ENCODE measurements at regions not wholly inside any gene's neighbourhood (a gene's known extent, or its start where the extent isn't known, plus 50 kb on each side); places are given as distances from the start of the nearest gene placed in this dataset.

- no peak overlapping the region for H3K4me3 ChIP-seq
- no peak overlapping the region for H3K27ac ChIP-seq
- DNase-seq, result no peak
- H3K36me3 ChIP-seq, result no peaks in the 10 kb centered on the region
- H3K4me1 ChIP-seq (ENCODE audit: insufficient read depth), result no peaks in the 10 kb centered on the region
- intact Hi-C loops (cut with DNase I), result loop anchor here in 1 of 4 donors (10.0 kb wide), 1 partner anchor 551 kb away; no protein-coding TSS in a partner anchor
- TF ChIP-seq CTCF (IDR thresholded peaks at IDR 0.05) (no peak), EP300 (IDR thresholded peaks at IDR 0.05) (no peak), POLR2A (IDR thresholded peaks at IDR 0.05) (no peak)
- WGBS, 3 donors, result 83 to 90% (median 84%) methylated on average over 4 of the region's 4 CpGs
- H3K27me3 ChIP-seq, result no peaks in the 10 kb centered on the region
- H3K9me3 ChIP-seq, result no peaks in the 10 kb centered on the region
Measured at GRCh38 chr12:59086126-59086525, 165.8 kb upstream of the LRIG3 start.

GRCh38 chr12:59085690-59086089, 165.4 kb upstream of the LRIG3 start:
- no peak overlapping the region for H3K4me3 ChIP-seq
- no peak overlapping the region for H3K27ac ChIP-seq
- WGBS, 3 donors, result 49 to 51% (median 51%) methylated on average over 3 of the region's 3 CpGs
- no peaks in the 10 kb centered on the region for H3K4me1 ChIP-seq (ENCODE audit: insufficient read depth)
- H3K36me3 ChIP-seq, result no peaks in the 10 kb centered on the region
- intact Hi-C loops (cut with DNase I), result loop anchor here in 1 of 4 donors (10.0 kb wide), 1 partner anchor 551 kb away; no protein-coding TSS in a partner anchor
- DNase-seq, result no peak
- H3K27me3 ChIP-seq, result no peaks in the 10 kb centered on the region
- no peaks in the 10 kb centered on the region for H3K9me3 ChIP-seq
- TF ChIP-seq POLR2A (IDR thresholded peaks at IDR 0.05) (no peak), EP300 (IDR thresholded peaks at IDR 0.05) (no peak), CTCF (IDR thresholded peaks at IDR 0.05) (no peak)

GRCh38 chr12:59084511-59085375, 164.4 kb upstream of the LRIG3 start:
- Histone ChIP-seq H3K4me3 (no peak overlapping the region), H3K9me3 (no peaks in the 10 kb centered on the region), H3K27me3 (no peaks in the 10 kb centered on the region), H3K27ac (no peak overlapping the region), H3K4me1 (ENCODE audit: insufficient read depth) (no peaks in the 10 kb centered on the region), H3K36me3 (no peaks in the 10 kb centered on the region)
- intact Hi-C loops (cut with DNase I), result loop anchor here in 1 of 4 donors (10.0 kb wide), 1 partner anchor 550 kb away; no protein-coding TSS in a partner anchor
- 21 to 35% (median 35%) methylated on average over 12 of the region's 12 CpGs for WGBS, 3 donors
- DNase-seq, result peak in 4 of 5 donors; percentile 7 to 36 (median 16)
- TF ChIP-seq CTCF (IDR thresholded peaks at IDR 0.05), result no peak
- TF ChIP-seq POLR2A (IDR thresholded peaks at IDR 0.05), result no peak
- no peak for TF ChIP-seq EP300 (IDR thresholded peaks at IDR 0.05)

GRCh38 chr12:59082952-59083351, 162.6 kb upstream of the LRIG3 start:
- Histone ChIP-seq H3K4me1 (ENCODE audit: insufficient read depth) (no peaks in the 10 kb centered on the region), H3K4me3 (no peak overlapping the region), H3K27me3 (no peaks in the 10 kb centered on the region), H3K27ac (no peak overlapping the region), H3K36me3 (no peaks in the 10 kb centered on the region), H3K9me3 (no peaks in the 10 kb centered on the region)
- WGBS, 3 donors, result 96 to 98% (median 98%) methylated on average over 3 of the region's 3 CpGs
- DNase-seq, result no peak
- TF ChIP-seq EP300 (IDR thresholded peaks at IDR 0.05), result no peak
- intact Hi-C loops (cut with DNase I), result loop anchor here in 1 of 4 donors (10.0 kb wide), 1 partner anchor 548 kb away; no protein-coding TSS in a partner anchor

GRCh38 chr12:59080101-59080500, 159.8 kb upstream of the LRIG3 start:
- H3K9me3 ChIP-seq, result no peaks in the 10 kb centered on the region
- no peak for DNase-seq
- 94 to 100% (median 95%) methylated on average over 1 of the region's 1 CpG for WGBS, 3 donors
- H3K36me3 ChIP-seq, result no peaks in the 10 kb centered on the region
- H3K4me1 ChIP-seq (ENCODE audit: insufficient read depth), result no peaks in the 10 kb centered on the region
- no peaks in the 10 kb centered on the region for H3K27me3 ChIP-seq
- no peak overlapping the region for H3K27ac ChIP-seq
- intact Hi-C loops (cut with DNase I), result loop anchor here in 1 of 4 donors (10.0 kb wide), 1 partner anchor 545 kb away; no protein-coding TSS in a partner anchor
- TF ChIP-seq CTCF (IDR thresholded peaks at IDR 0.05) (no peak), EP300 (IDR thresholded peaks at IDR 0.05) (no peak), POLR2A (IDR thresholded peaks at IDR 0.05) (no peak)
- no peak overlapping the region for H3K4me3 ChIP-seq

All from ovary (tissue), 7 donors.